AG04450 (cell line): ENCODE measurements at regions not wholly inside any gene's neighbourhood (a gene's known extent, or its start where the extent isn't known, plus 50 kb on each side); places are given as distances from the start of the nearest gene placed in this dataset.

ENCODE experiments used
- CTCF ChIA-PET: fragments of 300-600, 350-600 bp; formaldehyde crosslinking; extraction: SDS; loops from one replicate; lab custom pipeline; 2022; ENCODE audit warnings: antibody characterized with exemption, inconsistent platforms; lab: Charles Lee
- POLR2A ChIA-PET: fragments of 350-600 bp; formaldehyde crosslinking; extraction: SDS; loops from one replicate; lab custom pipeline; 2021; ENCODE audit warnings: antibody characterized with exemption, inconsistent platforms; lab: Yijun Ruan, JAX
- DNase-seq: peaks from one replicate; pipeline ENCODE4 v3.0.0-alpha.2; 2011; ENCODE audit warnings: low read depth, low spot score
- H3K27ac ChIP-seq: one replicate; pipeline ENCODE4 v1.5.1; 2012; ENCODE audit warnings: low read depth, low read length, control low read depth
- H3K27me3 ChIP-seq: one replicate; pipeline ENCODE4 v1.6.0; 2012; ENCODE audit warnings: low read length; ENCODE audit not compliant: control insufficient read depth, insufficient read depth
- H3K4me3 ChIP-seq: 2 replicates; pipeline ENCODE4 v1.5.1; 2011; ENCODE audit warnings: mild to moderate bottlenecking, low read depth, low read length, control low read depth
- H3K9me3 ChIP-seq: 2 replicates; pipeline ENCODE4 v1.5.1; 2012; ENCODE audit warnings: low read length; ENCODE audit not compliant: control insufficient read depth, insufficient read depth
- TF ChIP-seq, protein P1 (sequence below): IDR thresholded peaks from 2 replicates; pipeline ENCODE4 v1.5.1; 2011; ENCODE audit warnings: low read depth, low read length, control low read depth, inconsistent platforms

DNA sequence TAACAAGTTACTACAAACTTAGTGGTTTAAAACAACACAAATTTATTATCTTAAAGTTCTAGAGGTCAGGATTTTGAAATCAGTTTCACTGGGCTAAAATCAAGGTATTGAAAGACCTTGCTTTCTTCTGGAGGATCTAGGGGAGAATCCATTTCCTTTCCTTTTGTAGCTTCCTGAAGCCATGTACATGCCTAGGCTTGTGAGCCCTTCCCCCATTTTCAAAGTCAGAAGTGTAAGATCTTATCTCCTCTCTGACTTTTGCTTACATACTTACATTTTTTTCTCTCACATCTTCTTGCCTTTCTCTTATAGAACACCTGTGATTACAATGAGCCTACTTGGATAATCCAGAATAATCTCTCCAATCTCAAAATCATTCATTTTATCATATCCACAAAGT, 78.7 kb upstream of the MBOAT2 start:
- TF ChIP-seq, protein P1, sequence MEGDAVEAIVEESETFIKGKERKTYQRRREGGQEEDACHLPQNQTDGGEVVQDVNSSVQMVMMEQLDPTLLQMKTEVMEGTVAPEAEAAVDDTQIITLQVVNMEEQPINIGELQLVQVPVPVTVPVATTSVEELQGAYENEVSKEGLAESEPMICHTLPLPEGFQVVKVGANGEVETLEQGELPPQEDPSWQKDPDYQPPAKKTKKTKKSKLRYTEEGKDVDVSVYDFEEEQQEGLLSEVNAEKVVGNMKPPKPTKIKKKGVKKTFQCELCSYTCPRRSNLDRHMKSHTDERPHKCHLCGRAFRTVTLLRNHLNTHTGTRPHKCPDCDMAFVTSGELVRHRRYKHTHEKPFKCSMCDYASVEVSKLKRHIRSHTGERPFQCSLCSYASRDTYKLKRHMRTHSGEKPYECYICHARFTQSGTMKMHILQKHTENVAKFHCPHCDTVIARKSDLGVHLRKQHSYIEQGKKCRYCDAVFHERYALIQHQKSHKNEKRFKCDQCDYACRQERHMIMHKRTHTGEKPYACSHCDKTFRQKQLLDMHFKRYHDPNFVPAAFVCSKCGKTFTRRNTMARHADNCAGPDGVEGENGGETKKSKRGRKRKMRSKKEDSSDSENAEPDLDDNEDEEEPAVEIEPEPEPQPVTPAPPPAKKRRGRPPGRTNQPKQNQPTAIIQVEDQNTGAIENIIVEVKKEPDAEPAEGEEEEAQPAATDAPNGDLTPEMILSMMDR = no peak
- H3K27ac ChIP-seq = no peak overlapping the region
- CTCF ChIA-PET = interaction anchor here (1.0 kb wide), 1 partner anchor 22 kb away, joined by 3 read pairs; no protein-coding TSS in a partner anchor
- H3K9me3 ChIP-seq = peaks cover 5% of the 10 kb centered on the region; the same call in 1 of the 2 replicates
- no peaks in the 10 kb centered on the region for H3K27me3 ChIP-seq
- POLR2A ChIA-PET = no interaction called here
- no peak overlapping the region for H3K4me3 ChIP-seq
- no peak for DNase-seq

DNA sequence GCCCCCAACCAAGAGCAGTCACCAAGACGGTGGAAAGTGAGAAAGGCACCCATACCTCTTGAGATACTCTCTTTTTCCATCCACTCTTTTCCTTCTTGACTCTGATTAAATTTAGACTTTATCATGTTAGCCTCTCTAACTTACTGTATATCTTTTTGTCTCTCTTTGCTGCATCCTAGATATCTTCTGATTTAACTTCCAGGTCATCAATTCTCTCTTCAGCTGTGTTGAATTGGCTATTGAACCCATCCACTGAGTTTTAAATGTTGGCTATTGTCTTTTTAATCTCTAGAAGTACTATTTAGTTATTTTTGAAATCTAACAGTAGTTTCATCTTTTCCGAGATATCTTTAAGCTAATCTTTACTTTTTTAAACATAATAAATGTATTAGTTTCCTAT, 78.3 kb upstream of the MBOAT2 start:
- Histone ChIP-seq H3K27ac (no peak overlapping the region), H3K27me3 (no peaks in the 10 kb centered on the region), H3K4me3 (no peak overlapping the region), H3K9me3 (peaks cover 5% of the 10 kb centered on the region; the same call in 1 of the 2 replicates)
- CTCF ChIA-PET = interaction anchor here (1.0 kb wide), 1 partner anchor 22 kb away, joined by 3 read pairs; no protein-coding TSS in a partner anchor
- TF ChIP-seq, protein P1 = no peak
- DNase-seq = no peak
- POLR2A ChIA-PET = no interaction called here

DNA sequence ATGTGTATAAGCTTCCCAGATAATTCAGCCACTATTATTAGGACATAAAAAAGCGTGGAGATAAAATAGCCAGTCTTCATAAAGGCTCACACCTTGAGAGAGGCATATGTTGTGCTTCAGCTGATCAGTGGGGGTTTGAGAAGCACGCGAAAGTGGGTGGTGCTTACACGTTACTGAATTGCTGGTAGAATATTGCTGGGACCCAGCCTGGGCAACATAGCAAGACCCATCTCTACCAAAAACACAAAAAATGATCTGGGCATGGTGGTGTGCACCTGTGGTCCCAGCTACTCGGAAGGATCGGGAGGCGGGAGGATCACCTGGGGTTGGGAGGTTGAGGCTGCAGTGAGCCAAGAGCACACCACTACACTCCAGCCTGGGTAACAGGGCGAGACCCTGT, 74.9 kb upstream of the MBOAT2 start:
- no peak for DNase-seq
- Histone ChIP-seq H3K9me3 (peaks cover 5% of the 10 kb centered on the region; the same call in 1 of the 2 replicates), H3K27me3 (no peaks in the 10 kb centered on the region), H3K27ac (no peak overlapping the region), H3K4me3 (no peak overlapping the region)
- TF ChIP-seq, protein P1 = no peak
- ChIA-PET CTCF (no interaction called here), POLR2A (no interaction called here)

DNA sequence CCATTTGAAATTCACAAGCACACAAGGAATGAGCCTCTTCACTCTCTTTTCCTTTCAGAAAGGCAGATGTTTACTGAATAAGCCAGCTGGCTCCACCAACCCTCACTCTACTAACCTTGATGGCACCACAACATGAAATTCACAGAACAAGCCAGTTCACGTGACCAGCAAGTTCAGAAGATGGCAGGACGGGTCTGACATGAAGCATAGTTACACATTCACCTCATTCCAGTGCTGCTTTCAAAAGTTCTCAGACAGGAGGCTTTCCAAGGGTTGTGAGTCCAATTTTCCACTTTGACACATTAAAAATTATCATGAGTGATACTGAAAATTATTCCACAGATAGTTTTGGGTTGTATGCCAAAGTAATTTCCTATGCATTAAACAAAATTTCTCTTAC, 74.2 kb upstream of the MBOAT2 start:
- ChIA-PET CTCF (no interaction called here), POLR2A (no interaction called here)
- TF ChIP-seq, protein P1 = no peak
- DNase-seq = no peak
- peaks cover 5% of the 10 kb centered on the region; the same call in 1 of the 2 replicates for H3K9me3 ChIP-seq
- H3K27me3 ChIP-seq = no peaks in the 10 kb centered on the region
- no peak overlapping the region for H3K27ac ChIP-seq
- H3K4me3 ChIP-seq = no peak overlapping the region

DNA sequence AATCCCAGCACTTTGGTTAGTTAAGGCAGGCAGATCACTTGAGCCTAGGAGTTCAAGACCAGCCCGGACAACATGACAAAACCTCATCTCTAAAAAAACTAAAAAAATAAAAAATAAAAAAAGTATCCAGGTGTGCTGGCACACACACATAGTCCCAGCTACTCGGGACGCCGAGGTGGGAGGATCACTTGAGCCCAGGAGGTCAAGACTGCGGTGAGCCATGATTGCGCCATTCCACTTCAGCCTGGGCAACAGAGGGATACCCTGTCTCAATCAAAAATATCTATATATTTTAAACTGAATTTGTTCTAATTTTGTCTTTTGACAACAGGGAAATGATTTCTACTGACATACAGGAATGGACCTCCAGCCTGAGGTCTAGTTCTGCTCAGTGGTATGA, 73.3 kb upstream of the MBOAT2 start:
- no peak overlapping the region for H3K27ac ChIP-seq
- ChIA-PET CTCF (no interaction called here), POLR2A (no interaction called here)
- TF ChIP-seq, protein P1 = no peak
- no peaks in the 10 kb centered on the region for H3K27me3 ChIP-seq
- DNase-seq = no peak
- H3K9me3 ChIP-seq = peaks cover 5% of the 10 kb centered on the region; the same call in 1 of the 2 replicates
- H3K4me3 ChIP-seq = no peak overlapping the region
